ENCODE measurements at regions not wholly inside any gene's neighbourhood (a gene's known extent, or its start where the extent isn't known, plus 50 kb on each side); places are given as distances from the start of the nearest gene placed in this dataset.

DNA sequence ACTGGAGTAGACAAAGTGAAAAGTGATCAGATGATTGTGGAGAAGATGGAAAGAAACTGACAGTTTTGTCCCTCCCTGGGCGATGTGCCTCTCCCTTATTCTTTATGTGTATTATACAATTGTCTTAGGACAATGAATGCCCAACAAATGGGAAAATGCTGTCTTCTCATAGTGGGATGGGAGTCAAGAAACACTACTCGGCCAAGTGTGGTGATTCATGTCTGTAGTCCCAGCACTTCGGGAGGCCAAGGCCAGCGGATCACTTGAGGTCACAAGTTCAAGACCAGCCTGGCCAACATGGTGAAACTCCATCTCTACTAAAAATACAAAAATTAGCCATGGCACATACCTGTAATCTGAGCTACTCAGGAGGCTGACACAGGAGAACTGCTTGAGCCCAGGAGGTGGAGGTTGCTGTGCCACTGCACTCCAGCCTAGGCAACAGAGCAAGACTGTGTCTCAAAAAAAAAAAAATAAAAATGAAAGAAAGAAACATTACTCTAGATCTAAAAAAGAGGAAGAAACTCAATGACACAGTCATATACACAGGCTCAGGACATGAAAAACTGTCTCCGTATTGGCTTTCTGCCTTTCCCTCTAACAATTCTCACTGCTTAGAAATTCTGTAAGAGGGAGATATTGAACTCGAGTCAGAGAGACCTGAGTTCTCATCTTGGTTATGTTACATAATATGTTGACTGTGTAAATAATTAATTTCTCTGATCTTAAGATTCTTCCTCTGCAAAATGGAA is 67.9 kb upstream of the TARS1 start:
- DNase-seq (ENCODE audit: low spot score), result no peak

DNA sequence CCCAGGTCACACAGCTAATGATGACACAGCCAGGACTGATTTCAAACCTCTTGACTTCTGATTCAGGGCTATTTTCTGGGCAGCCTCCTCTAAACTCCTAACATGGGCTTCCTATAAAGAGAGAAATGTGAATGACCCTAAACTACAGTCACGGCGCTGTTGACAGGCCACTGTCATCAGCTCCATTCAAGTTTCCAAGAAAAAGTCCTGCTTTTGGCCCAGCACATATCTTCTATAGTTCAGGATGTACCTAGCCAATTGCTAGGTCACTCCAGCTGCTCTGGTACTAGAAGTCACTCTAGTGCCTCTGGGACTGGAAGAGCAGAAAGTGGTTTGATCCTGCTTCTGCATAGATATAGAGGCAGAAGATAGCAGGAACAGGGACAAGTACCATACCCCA is 64.9 kb upstream of the TARS1 start:
- DNase-seq (ENCODE audit: low spot score), result no peak

DNA sequence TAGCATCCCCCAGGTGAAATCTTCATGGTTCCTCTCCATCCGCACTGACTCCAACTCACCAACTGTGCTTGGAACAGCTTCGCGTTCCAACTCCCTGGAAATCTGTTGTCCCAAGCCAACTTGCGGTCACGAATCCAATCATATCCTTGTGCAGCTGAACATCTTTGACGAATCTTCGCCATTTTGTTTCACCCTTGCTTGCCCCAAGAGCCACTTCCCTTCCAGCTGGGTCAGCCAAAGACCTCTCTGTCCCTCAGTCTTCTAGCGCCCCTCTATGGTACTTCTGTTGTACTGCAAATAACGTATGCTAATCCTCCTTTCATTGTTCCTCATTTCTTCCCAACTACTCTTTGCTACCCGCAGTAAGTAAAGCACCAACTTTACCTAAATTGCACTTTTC is 61.0 kb upstream of the TARS1 start:
- DNase-seq (ENCODE audit: low spot score), result no peak

GRCh38 chr5:33381243-33381642 is 59.5 kb upstream of the TARS1 start:
- no peak for DNase-seq (ENCODE audit: low spot score)
